HG02852 (cell line): ENCODE measurements at regions not wholly inside any gene's neighbourhood (a gene's known extent, or its start where the extent isn't known, plus 50 kb on each side); places are given as distances from the start of the nearest gene placed in this dataset.

Experiments used
- ATAC-seq: cut with Tn5 transposase; IDR thresholded peaks from one replicate; pipeline ENCODE4 v1.9.1; 2021; ENCODE audit warnings: mild to moderate bottlenecking, moderate library complexity; ENCODE audit not compliant: unreplicated experiment

GRCh38 chr5:133778636-133779035 lies 166.3 kb upstream of the FSTL4 start:
- no peak for ATAC-seq

- ATAC-seq, result no peak
These were observed 165.6 kb upstream of the FSTL4 start for GRCh38 chr5:133777951-133778350.

GRCh38 chr5:133775584-133776304 lies 163.4 kb upstream of the FSTL4 start:
- no peak for ATAC-seq

GRCh38 chr5:133773247-133774202 lies 161.2 kb upstream of the FSTL4 start:
- no peak for ATAC-seq

GRCh38 chr5:133769842-133770241 lies 157.5 kb upstream of the FSTL4 start:
- no peak for ATAC-seq

GRCh38 chr5:133763744-133764143 lies 151.4 kb upstream of the FSTL4 start:
- no peak for ATAC-seq

GRCh38 chr5:133761632-133762031 lies 149.3 kb upstream of the FSTL4 start:
- no peak for ATAC-seq

GRCh38 chr5:133760532-133760931 lies 148.2 kb upstream of the FSTL4 start:
- no peak for ATAC-seq

- no peak for ATAC-seq
These were observed 146.3 kb upstream of the FSTL4 start for GRCh38 chr5:133758641-133759040.

GRCh38 chr5:133757396-133757945 lies 145.1 kb upstream of the FSTL4 start:
- ATAC-seq, result no peak

- no peak for ATAC-seq
These were observed 144.4 kb upstream of the FSTL4 start for GRCh38 chr5:133756756-133757155.

- ATAC-seq, result no peak
These were observed 143.7 kb upstream of the FSTL4 start for GRCh38 chr5:133756036-133756435.

GRCh38 chr5:133754575-133755169 lies 142.3 kb upstream of the FSTL4 start:
- no peak for ATAC-seq

- no peak for ATAC-seq
These were observed 141.5 kb upstream of the FSTL4 start for GRCh38 chr5:133753856-133754255.

GRCh38 chr5:133751846-133752245 lies 139.5 kb upstream of the FSTL4 start:
- no peak for ATAC-seq

GRCh38 chr5:133751421-133751820 lies 139.1 kb upstream of the FSTL4 start:
- no peak for ATAC-seq

- no peak for ATAC-seq
These were observed 138.5 kb upstream of the FSTL4 start for GRCh38 chr5:133750856-133751255.

- ATAC-seq, result no peak
These were observed 138.0 kb upstream of the FSTL4 start for GRCh38 chr5:133750356-133750755.

GRCh38 chr5:133749331-133749985 lies 137.1 kb upstream of the FSTL4 start:
- ATAC-seq, result no peak

GRCh38 chr5:133746834-133747233 lies 134.5 kb upstream of the FSTL4 start:
- no peak for ATAC-seq

- no peak for ATAC-seq
These were observed 132.6 kb upstream of the FSTL4 start for GRCh38 chr5:133744960-133745308.
